Sciatic nerve (tissue), 2 donors: ENCODE measurements at regions not wholly inside any gene's neighbourhood (a gene's known extent, or its start where the extent isn't known, plus 50 kb on each side); places are given as distances from the start of the nearest gene placed in this dataset.

Source experiments
- ATAC-seq: fragments of 200-7000 bp; cut with Tn5 transposase; one replicate; pipeline ENCODE4 v1.9.1; 2020; ENCODE audit warnings: mild to moderate bottlenecking, moderate library complexity
- DNase-seq: peaks from one replicate; pipeline ENCODE4 v3.0.0-alpha.2; 2020; ENCODE audit warnings: low spot score
- intact Hi-C: fragments of 100-400 bp; cut with DNase I; formaldehyde crosslinking; loops from one replicate; pipeline ENCODE4 v1.14.2; 2022
- donor health status: DM: no; HTN: no; CAD: no.
- donor health status: DM: no; HTN: no; CAD: no.

GRCh38 chr4:151830168-151830567 lies 69.4 kb upstream of the GATB start:
- DNase-seq (no peak), ATAC-seq (no peak)
- intact Hi-C loops: no loop called here

- DNase-seq (no peak), ATAC-seq (no peak)
- intact Hi-C loops: loop anchor here (5.0 kb wide), 1 partner anchor 1027 kb away; no protein-coding TSS in a partner anchor
These were observed 68.5 kb upstream of the GATB start for GRCh38 chr4:151829309-151829708.

- intact Hi-C loops: loop anchor here (5.0 kb wide), 1 partner anchor 1022 kb away; no protein-coding TSS in a partner anchor
- ATAC-seq (no peak), DNase-seq (no peak)
These were observed 63.8 kb upstream of the GATB start for GRCh38 chr4:151824656-151825055.

- ATAC-seq (no peak), DNase-seq (no peak)
- intact Hi-C loops: no loop called here
These were observed 61.5 kb upstream of the GATB start for GRCh38 chr4:151822331-151822730.

GRCh38 chr4:151820004-151820403 lies 59.2 kb upstream of the GATB start:
- DNase-seq: no peak
- intact Hi-C loops: no loop called here
- no peak for ATAC-seq

- no peak for DNase-seq
- ATAC-seq: no peak
- intact Hi-C loops: no loop called here
These were observed 50.6 kb upstream of the GATB start for GRCh38 chr4:151811403-151811802.
